HEK293 (cell line): ENCODE measurements at regions not wholly inside any gene's neighbourhood (a gene's known extent, or its start where the extent isn't known, plus 50 kb on each side); places are given as distances from the start of the nearest gene placed in this dataset.

Source experiments
- CTCF ChIA-PET: fragments of 350-600 bp; formaldehyde crosslinking; extraction: SDS; loops from one replicate; lab custom pipeline; 2021; ENCODE audit warnings: antibody characterized with exemption; lab: Yijun Ruan, JAX
- POLR2A ChIA-PET: fragments of 300-600 bp; formaldehyde crosslinking; extraction: SDS; loops from one replicate; lab custom pipeline; 2020; ENCODE audit warnings: antibody characterized with exemption, inconsistent platforms; lab: Yijun Ruan, JAX
- H3K27ac ChIP-seq: fragments of 200-500 bp; sonication (Bioruptor generic); 2 replicates; pipeline ENCODE4 v1.5.1; 2014; ENCODE audit warnings: low read depth, low read length, control low read depth, inconsistent platforms; ENCODE audit errors: extremely low read depth
- H3K36me3 ChIP-seq, 2 experiments: fragments of 200-500 bp in 1 of 2; sonication (Bioruptor generic) in 1 of 2; 1 replicate in 1 of 2; 2 replicates in 1 of 2; pipeline ENCODE4 v1.5.1; 2014 to 2017; ENCODE audit warnings: inconsistent platforms in 2 of 2, low read length in 2 of 2; ENCODE audit not compliant: control insufficient read depth in 2 of 2, insufficient read depth in 1 of 2
- H3K4me1 ChIP-seq: fragments of 200-500 bp; sonication (Bioruptor generic); 2 replicates; pipeline ENCODE4 v1.5.1; 2014; ENCODE audit warnings: mild to moderate bottlenecking, low read length, inconsistent platforms; ENCODE audit not compliant: control insufficient read depth, insufficient read depth
- H3K4me3 ChIP-seq: 2 replicates; pipeline ENCODE4 v1.5.1; 2011; ENCODE audit warnings: low read depth, mild to moderate bottlenecking, control low read depth, low read length, moderate library complexity
- H3K9me3 ChIP-seq: fragments of 200-500 bp; sonication (Bioruptor generic); 2 replicates; pipeline ENCODE4 v1.5.1; 2014; ENCODE audit warnings: low read depth, low read length, inconsistent platforms; ENCODE audit not compliant: control insufficient read depth, insufficient read depth
- IKZF3 ChIP-seq: fragments of 450-650 bp; IDR thresholded peaks from 2 replicates; pipeline ENCODE4 v1.5.0; 2018; ENCODE audit warnings: missing biosample characterization, mild to moderate bottlenecking, missing genetic modification characterization, moderate library complexity
- KLF10 ChIP-seq: fragments of 450-650 bp; IDR thresholded peaks from 2 replicates; pipeline ENCODE4 v1.5.1; 2018; ENCODE audit warnings: missing biosample characterization, mild to moderate bottlenecking, missing genetic modification characterization
- MEIS1 ChIP-seq: sonication (generic); formaldehyde crosslinking; IDR thresholded peaks from 2 replicates; pipeline ENCODE4 v1.8.1; 2022; ENCODE audit warnings: missing genetic modification reagents, mild to moderate bottlenecking, borderline replicate concordance
- MYNN ChIP-seq: fragments of 450-650 bp; formaldehyde crosslinking; IDR thresholded peaks from 2 replicates; pipeline ENCODE4 v1.5.1; 2016; ENCODE audit warnings: missing biosample characterization, missing genetic modification characterization, borderline replicate concordance
- OSR2 ChIP-seq: fragments of 450-650 bp; formaldehyde crosslinking; IDR thresholded peaks from 2 replicates; pipeline ENCODE4 v1.5.1; 2016; ENCODE audit warnings: missing biosample characterization, missing genetic modification characterization
- SP2 ChIP-seq: fragments of 450-650 bp; formaldehyde crosslinking; IDR thresholded peaks from 2 replicates; pipeline ENCODE4 v1.5.1; 2016; ENCODE audit warnings: missing biosample characterization, missing genetic modification characterization
- SP3 ChIP-seq: fragments of 450-650 bp; formaldehyde crosslinking; IDR thresholded peaks from 2 replicates; pipeline ENCODE4 v1.5.1; 2016; ENCODE audit warnings: missing biosample characterization, missing genetic modification characterization
- ZBTB20 ChIP-seq: fragments of 450-650 bp; formaldehyde crosslinking; IDR thresholded peaks from 2 replicates; pipeline ENCODE4 v1.5.1; 2016; ENCODE audit warnings: missing biosample characterization, missing genetic modification characterization
- ZBTB48 ChIP-seq: fragments of 450-650 bp; formaldehyde crosslinking; IDR thresholded peaks from 2 replicates; pipeline ENCODE4 v1.5.1; 2016; ENCODE audit warnings: missing biosample characterization, missing genetic modification characterization
- ZNF138 ChIP-seq: fragments of 450-650 bp; formaldehyde crosslinking; IDR thresholded peaks from 2 replicates; pipeline ENCODE4 v1.5.1; 2016; ENCODE audit warnings: missing biosample characterization, missing genetic modification characterization, borderline replicate concordance
- ZNF155 ChIP-seq: fragments of 450-650 bp; formaldehyde crosslinking; IDR thresholded peaks from 2 replicates; pipeline ENCODE4 v1.5.1; 2016; ENCODE audit warnings: missing biosample characterization, missing genetic modification characterization
- ZNF16 ChIP-seq: fragments of 450-650 bp; formaldehyde crosslinking; IDR thresholded peaks from 2 replicates; pipeline ENCODE4 v1.5.1; 2016; ENCODE audit warnings: low read depth, missing biosample characterization, missing genetic modification characterization
- ZNF175 ChIP-seq: fragments of 450-650 bp; formaldehyde crosslinking; IDR thresholded peaks from 2 replicates; pipeline ENCODE4 v1.5.1; 2016; ENCODE audit warnings: missing biosample characterization, missing genetic modification characterization
- ZNF223 ChIP-seq: fragments of 450-650 bp; formaldehyde crosslinking; IDR thresholded peaks from 2 replicates; pipeline ENCODE4 v1.5.1; 2016; ENCODE audit warnings: missing biosample characterization, missing genetic modification characterization
- ZNF341 ChIP-seq: fragments of 450-650 bp; formaldehyde crosslinking; IDR thresholded peaks from 2 replicates; pipeline ENCODE4; 2016; ENCODE audit warnings: low read depth, missing biosample characterization, missing genetic modification characterization
- ZNF404 ChIP-seq: fragments of 450-650 bp; formaldehyde crosslinking; IDR thresholded peaks from 2 replicates; pipeline ENCODE4 v1.5.1; 2017; ENCODE audit warnings: missing biosample characterization, missing genetic modification characterization
- ZNF433 ChIP-seq: fragments of 450-650 bp; formaldehyde crosslinking; IDR thresholded peaks from 2 replicates; pipeline ENCODE4 v1.5.1; 2016; ENCODE audit warnings: missing biosample characterization, missing genetic modification characterization, low read depth
- ZNF548 ChIP-seq: fragments of 450-650 bp; formaldehyde crosslinking; IDR thresholded peaks from 2 replicates; pipeline ENCODE4 v1.5.1; 2016; ENCODE audit warnings: missing biosample characterization, missing genetic modification characterization
- ZNF585B ChIP-seq: fragments of 450-650 bp; formaldehyde crosslinking; IDR thresholded peaks from 2 replicates; pipeline ENCODE4 v1.5.1; 2016; ENCODE audit warnings: missing biosample characterization, missing genetic modification characterization
- ZNF596 ChIP-seq: fragments of 450-650 bp; IDR thresholded peaks from 2 replicates; pipeline ENCODE4 v1.5.0; 2018; ENCODE audit warnings: missing biosample characterization, mild to moderate bottlenecking, missing genetic modification characterization, moderate library complexity
- ZNF629 ChIP-seq: fragments of 450-650 bp; formaldehyde crosslinking; IDR thresholded peaks from 2 replicates; pipeline ENCODE4 v1.5.1; 2017; ENCODE audit warnings: missing biosample characterization, missing genetic modification characterization
- ZNF747 ChIP-seq: fragments of 450-650 bp; formaldehyde crosslinking; IDR thresholded peaks from 2 replicates; pipeline ENCODE4 v1.5.1; 2016; ENCODE audit warnings: missing biosample characterization, missing genetic modification characterization
- ZNF785 ChIP-seq: fragments of 450-650 bp; formaldehyde crosslinking; IDR thresholded peaks from 2 replicates; pipeline ENCODE4 v1.5.1; 2016; ENCODE audit warnings: missing biosample characterization, missing genetic modification characterization
- ZNF791 ChIP-seq: fragments of 450-650 bp; formaldehyde crosslinking; IDR thresholded peaks from 2 replicates; pipeline ENCODE4 v1.5.1; 2016; ENCODE audit warnings: missing biosample characterization, missing genetic modification characterization
- ZNF843 ChIP-seq: fragments of 450-650 bp; formaldehyde crosslinking; IDR thresholded peaks from 2 replicates; pipeline ENCODE4 v1.5.1; 2016; ENCODE audit warnings: missing biosample characterization, missing genetic modification characterization
- ZSCAN16 ChIP-seq: fragments of 450-650 bp; formaldehyde crosslinking; IDR thresholded peaks from 2 replicates; pipeline ENCODE4 v1.5.1; 2016; ENCODE audit warnings: missing biosample characterization, missing genetic modification characterization
- TF ChIP-seq, protein P1 (sequence below): fragments of 450-650 bp; formaldehyde crosslinking; conservative IDR thresholded peaks from 2 replicates; pipeline ENCODE4 v1.5.1; 2016; ENCODE audit warnings: low read depth, missing biosample characterization, missing genetic modification characterization

DNA sequence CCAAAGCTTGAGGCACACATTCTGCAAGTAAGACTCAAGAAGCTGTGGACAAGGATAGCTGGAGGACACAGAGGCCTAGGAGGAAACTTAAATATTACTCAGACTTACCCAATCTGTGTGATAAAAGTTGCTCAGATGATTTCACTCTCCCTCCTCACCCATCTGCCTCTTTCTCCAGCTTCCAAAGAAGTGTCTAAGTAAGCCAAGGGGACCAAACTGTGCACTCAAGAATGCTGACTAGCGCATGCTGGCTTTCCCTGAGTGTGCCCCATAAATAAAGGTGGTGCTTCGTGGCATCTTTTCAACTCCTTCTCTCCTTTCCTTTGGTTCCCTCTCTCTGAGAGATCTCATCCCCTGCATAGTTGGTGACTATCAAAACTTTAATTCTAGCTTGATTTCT, 211.0 kb upstream of the LMCD1 start:
- ChIA-PET POLR2A (no interaction called here), CTCF (interaction anchor here (0.5 to 3.9 kb wide), 3 partner anchors 11 to 127 kb away, joined by 4 to 21 read pairs (median 6); no protein-coding TSS in a partner anchor)
- H3K4me1 ChIP-seq = no peaks in the 10 kb centered on the region
- TF ChIP-seq KLF10 (tag by site-specific recombination) (no peak), ZNF629 (tag by site-specific recombination) (no peak), ZBTB20 (tag by site-specific recombination) (no peak), ZNF175 (tag by site-specific recombination) (no peak), SP2 (tag by site-specific recombination) (no peak), ZNF548 (tag by site-specific recombination) (no peak), ZNF155 (tag by site-specific recombination) (no peak), ZSCAN16 (no peak), IKZF3 (no peak), ZNF138 (no peak), ZNF747 (no peak), ZNF596 (tag by site-specific recombination) (no peak), SP3 (tag by site-specific recombination) (no peak), MEIS1 (CRISPR knock-in tag) (no peak), MYNN (no peak), ZNF785 (tag by site-specific recombination) (no peak)
- TF ChIP-seq, protein P1, sequence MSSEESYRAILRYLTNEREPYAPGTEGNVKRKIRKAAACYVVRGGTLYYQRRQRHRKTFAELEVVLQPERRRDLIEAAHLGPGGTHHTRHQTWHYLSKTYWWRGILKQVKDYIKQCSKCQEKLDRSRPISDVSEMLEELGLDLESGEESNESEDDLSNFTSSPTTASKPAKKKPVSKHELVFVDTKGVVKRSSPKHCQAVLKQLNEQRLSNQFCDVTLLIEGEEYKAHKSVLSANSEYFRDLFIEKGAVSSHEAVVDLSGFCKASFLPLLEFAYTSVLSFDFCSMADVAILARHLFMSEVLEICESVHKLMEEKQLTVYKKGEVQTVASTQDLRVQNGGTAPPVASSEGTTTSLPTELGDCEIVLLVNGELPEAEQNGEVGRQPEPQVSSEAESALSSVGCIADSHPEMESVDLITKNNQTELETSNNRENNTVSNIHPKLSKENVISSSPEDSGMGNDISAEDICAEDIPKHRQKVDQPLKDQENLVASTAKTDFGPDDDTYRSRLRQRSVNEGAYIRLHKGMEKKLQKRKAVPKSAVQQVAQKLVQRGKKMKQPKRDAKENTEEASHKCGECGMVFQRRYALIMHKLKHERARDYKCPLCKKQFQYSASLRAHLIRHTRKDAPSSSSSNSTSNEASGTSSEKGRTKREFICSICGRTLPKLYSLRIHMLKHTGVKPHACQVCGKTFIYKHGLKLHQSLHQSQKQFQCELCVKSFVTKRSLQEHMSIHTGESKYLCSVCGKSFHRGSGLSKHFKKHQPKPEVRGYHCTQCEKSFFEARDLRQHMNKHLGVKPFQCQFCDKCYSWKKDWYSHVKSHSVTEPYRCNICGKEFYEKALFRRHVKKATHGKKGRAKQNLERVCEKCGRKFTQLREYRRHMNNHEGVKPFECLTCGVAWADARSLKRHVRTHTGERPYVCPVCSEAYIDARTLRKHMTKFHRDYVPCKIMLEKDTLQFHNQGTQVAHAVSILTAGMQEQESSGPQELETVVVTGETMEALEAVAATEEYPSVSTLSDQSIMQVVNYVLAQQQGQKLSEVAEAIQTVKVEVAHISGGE = no peak
- no peaks in the 10 kb centered on the region for H3K9me3 ChIP-seq
- no peak overlapping the region for H3K4me3 ChIP-seq
- H3K36me3 ChIP-seq = no peaks in the 10 kb centered on the region
- no peak overlapping the region for H3K27ac ChIP-seq

DNA sequence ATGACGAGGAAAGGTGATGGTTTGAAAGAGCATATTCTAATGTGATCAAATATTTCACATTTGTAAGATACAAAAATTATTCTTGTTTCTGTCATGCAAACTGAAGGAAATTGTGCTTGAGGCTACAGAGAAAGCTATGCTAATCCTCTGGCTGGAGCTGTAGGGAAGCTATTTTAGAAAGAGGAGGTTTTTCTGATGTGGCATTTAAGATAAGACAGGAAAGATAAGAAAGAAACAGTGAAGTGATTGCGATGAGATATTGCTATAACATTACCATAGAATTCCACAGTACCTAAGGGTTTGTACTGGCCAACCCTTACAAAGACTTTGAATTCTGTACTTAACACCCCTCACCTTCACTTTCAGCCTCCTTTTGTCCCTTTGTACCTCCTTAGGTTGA, 205.2 kb upstream of the LMCD1 start:
- CTCF ChIA-PET = interaction anchor here (0.6 to 1.4 kb wide), 2 partner anchors 57 to 185 kb away, joined by 4 read pairs; no protein-coding TSS in a partner anchor
- H3K36me3 ChIP-seq = no peaks in the 10 kb centered on the region
- POLR2A ChIA-PET = no interaction called here
- no peak overlapping the region for H3K27ac ChIP-seq
- no peaks in the 10 kb centered on the region for H3K9me3 ChIP-seq
- no peak overlapping the region for H3K4me3 ChIP-seq
- no peak for TF ChIP-seq ZNF585B (tag by site-specific recombination)
- no peak for TF ChIP-seq ZNF223 (tag by site-specific recombination)
- no peak for TF ChIP-seq OSR2
- TF ChIP-seq ZNF843 (tag by site-specific recombination) = no peak
- no peak for TF ChIP-seq ZNF791 (tag by site-specific recombination)
- TF ChIP-seq ZNF341 (tag by site-specific recombination) = no peak
- TF ChIP-seq ZNF155 (tag by site-specific recombination) = no peak
- no peak for TF ChIP-seq ZNF404 (tag by site-specific recombination)
- TF ChIP-seq ZNF16 = no peak
- TF ChIP-seq ZBTB48 (tag by site-specific recombination) = no peak
- TF ChIP-seq ZNF433 = no peak
- H3K4me1 ChIP-seq = no peaks in the 10 kb centered on the region
